Right renal cortex interstitium (tissue), 3 donors: ENCODE measurements at regions not wholly inside any gene's neighbourhood (a gene's known extent, or its start where the extent isn't known, plus 50 kb on each side); places are given as distances from the start of the nearest gene placed in this dataset.

Source experiments
- DNase-seq, 3 donors: peaks; one replicate each; pipeline ENCODE4 v3.0.0-alpha.2; 2013; ENCODE audit warnings: low read depth in 3 of 3, low spot score in 2 of 3

DNA sequence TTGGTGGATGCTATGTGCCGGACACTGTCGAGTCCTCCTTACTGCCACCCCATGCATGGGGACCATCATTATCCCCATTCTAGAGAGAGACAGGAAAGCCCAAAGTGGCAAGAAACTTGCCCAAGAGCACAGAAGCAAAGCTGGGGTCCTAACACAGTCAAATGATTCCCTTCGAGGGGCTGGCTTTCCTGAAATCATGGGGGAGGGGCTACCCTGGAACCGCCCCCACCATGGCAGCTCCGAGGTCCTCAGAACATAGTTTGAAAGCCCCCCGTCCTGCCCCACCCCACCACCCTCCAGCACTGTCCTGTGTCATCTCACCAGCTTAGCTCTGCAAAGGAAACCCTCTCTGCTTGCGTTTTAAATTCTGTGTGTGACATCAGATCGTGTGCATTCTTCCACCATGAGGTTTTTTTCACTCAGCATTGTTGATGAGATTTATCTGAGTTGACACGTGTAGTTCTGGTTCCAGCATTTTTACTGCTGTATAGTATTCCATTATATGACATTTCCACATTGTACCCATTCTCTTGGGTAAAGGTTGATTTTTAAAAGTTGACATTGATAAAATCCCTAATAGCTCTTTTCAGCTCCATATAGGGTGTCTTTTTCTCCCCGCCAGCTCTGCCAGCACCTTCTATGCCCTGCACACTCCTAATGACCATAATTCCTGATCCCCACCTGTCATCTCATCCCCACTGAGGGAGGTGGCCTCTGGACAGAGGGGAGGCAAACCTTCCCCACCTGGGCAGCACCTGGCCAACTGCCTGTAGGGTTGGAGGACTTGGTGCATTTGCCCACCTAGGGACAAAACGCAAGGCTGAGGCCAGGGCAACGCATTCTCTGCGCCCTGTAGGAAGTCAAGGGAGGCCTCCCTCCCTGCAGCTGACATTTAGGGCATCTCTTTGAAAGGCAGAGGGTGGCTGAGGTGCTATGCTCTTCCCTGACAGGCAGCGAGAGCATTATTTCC lies 100.2 kb upstream of the GPR26 start:
- DNase-seq: no peak

DNA sequence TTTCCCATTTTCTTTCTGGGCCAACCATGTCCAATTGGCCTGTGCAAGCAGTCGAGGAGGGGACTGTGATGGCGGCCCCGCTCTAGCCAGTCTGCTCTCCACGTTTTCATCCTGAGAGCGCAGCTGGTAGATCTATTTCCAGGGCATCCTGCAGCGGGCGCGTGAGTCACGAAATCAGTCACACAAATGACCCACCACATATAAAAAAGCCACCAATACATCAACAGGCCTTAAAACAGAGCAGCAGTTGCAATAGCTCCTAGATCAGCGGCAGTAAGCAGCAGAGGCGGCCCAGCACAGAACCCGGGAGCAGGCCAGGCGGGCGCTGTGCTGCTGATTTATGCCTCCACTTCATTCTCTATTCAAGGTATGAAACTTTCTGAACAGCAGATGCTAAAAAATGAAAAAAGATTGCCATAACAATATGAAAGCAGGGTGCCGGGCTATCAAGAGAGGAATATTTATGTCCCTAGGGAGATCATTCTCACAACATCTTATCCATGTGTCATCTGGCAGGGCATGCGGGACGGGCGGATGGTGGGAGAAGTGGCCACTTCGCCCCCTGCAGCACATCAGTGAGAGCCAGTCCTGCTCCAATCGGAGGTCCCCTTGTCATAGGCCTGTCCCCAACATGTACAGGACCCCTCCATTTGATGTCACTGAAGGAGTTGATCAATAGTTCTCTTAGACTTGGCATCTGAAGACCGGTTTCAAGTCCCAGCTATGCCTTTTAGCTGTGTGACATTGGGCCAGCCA lies 98.0 kb upstream of the GPR26 start:
- no peak for DNase-seq

DNA sequence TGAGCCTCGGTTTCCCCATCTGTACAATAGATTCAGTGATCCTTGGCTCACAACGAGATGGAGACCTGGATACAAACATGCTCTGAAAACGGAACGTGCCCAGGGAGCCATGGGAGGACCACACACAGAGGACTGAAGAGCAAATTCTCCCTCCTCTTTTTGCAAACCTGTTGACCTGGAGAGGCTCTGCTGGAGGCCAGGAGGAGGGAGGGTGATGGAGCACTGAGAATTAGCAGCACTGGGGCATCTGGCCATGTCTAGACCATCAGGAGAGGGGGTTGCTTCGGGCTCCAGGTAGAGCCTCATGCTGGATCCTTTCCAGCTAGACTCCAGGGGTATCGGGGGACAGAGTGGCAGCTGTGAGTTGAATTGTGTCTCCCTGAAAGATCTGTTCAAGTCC lies 97.4 kb upstream of the GPR26 start:
- DNase-seq: no peak

DNA sequence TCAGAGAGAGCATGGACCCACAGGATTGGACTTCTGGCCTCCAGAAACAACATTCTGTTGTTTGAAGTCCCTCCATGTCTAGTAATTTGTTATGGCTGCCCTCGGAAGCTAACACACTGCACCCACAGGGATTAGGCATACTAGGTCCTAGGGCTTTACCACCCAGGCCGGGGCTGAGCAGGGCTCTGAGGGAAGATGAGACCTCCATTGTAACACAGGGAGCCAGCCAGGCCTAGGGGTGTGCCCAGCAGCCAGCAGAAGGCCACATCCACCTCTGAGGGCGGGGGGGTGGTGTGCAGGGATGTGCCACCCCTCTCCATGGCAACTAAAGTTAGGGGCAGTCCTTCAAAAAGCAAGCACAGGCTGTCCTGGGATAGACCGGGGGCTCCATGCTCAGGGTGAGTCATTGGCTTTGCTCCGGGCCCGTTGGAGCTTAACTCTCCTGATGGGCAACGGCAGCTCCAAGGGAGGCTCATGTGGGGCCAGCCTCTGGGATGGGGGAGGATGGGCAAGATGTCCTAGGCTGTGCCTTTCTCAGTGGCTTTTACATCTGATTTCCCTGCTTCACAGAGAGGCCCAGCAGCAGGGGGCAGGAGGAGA lies 96.6 kb upstream of the GPR26 start:
- DNase-seq: no peak

DNA sequence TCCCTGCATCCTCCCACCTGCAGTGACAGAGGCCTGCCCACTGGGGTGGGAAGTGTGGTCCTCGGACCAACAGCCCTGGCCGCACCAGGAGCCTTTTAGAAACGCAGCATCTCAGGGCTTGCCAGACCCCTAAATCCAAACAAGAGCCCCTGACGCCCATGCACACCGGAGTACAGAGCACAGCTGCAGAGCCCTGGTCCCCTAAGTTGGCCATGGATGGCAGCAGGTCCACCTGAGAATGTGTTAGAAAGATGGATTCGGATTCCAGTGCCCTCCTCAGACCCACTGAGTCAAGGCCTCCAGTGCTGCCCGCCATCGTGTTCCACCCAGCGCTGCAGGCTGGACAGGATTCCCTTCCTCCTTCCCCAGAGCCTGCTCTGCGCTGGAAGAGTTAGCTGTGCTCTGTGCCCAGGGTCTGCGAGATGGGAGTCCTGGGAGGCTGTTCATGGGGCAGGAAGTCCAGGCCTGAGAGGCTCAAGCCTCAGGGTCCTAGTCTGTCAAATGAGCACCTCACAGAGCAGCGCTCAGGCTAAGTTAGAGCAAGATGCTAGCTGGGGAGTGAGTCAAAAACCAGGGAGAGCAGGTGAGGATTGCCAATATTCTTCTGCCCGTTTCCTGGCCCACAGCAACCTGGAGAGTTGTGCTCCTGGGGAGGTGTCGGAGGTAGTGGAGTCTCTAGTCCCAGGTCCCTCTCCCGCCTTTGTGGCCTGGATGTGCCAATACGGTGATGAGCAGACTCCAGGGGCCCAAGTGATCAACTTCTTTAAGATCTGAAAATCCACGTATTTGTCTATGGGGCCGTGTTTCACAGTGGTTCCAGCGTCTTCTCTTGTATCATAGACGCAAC lies 95.9 kb upstream of the GPR26 start:
- DNase-seq: no peak

DNA sequence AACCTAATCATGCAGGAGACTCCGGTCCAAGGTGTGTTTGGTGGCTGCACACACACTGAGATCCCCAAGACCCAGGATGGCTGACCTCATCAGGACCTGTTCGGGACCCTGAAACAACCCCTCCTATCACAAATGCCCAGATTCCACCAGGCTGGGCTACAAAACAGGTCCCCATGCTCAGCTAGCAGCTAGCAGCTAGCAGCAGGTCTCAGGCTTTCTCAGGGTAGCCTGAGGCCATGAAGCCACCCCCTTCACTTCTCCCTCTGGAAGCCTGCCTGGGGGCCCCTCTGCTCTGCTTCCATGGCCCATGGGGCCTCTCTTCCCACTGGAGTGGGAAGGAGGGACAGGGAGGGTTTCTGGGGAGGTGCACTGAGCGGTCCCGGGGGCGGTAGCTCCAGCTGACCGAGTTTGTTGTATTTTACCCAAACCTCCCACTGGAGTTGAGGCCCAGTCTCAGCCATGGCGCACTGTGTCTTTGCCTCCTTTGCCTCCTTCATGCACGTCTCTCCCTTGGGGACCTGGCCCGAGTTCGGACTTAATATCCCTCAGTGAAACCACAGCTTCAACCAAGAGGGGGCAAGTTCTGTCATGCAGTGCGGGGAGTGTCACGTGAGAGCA lies 95.1 kb upstream of the GPR26 start:
- DNase-seq: no peak

DNA sequence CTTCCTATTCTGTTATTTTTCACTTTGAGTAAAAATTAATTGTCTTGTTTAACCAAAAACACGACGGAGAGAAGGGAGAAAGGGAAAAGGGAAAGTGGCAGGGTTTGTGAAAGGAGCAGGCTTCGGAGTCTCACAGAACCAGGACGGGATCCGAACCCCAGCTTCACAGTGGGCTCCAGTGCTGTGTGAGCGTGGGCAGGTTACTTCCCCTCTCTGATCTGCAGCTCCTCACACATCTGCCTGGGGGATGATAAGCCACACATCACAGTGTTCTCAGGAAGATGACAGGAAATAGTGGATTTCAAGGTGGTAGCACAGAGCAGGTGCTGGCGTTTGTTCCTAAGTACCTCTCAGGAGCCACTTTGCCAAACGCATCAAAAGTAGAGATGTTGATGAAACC lies 94.2 kb upstream of the GPR26 start:
- DNase-seq: no peak

DNA sequence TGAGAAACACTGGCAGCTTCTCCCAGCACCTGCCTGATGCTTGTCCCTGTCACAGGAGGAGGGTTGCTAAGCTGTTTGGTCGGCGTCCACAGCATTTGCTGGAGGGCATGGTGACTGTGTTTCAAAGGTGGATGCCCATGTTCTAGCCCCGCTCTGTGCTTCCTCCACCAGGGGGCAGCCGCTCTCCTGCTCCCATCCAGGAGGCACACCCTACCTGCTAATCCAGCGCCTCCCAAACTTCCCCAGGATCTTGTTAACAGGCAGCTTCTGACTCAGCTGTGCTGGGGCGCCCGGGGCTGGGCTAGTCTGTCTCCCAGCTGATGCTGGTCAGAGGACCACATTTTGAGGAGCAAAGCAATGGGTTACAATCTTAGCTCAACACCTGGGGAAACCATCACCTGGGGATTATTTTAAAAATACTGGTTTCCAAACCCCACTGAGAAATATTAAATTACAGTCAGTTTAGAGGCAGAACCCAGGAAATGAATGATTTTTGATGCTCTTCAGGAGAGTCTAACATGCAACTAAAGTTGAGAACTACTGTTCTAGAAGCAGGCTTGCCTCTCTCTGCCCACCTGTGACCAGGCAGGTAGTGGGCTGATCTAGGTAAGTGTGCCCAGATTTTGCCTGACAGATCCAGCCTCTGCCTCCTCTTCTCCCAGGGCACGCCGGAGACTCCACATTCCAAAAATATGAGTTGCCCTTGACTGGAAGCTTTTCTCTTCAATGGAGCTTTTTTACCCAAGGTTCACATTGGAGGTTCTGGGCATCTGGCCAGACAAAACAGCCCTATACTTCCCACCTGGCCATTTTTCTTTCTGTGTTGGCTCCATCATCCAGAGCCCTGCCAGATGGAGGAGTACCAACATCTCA lies 92.7 kb upstream of the GPR26 start:
- no peak for DNase-seq

DNA sequence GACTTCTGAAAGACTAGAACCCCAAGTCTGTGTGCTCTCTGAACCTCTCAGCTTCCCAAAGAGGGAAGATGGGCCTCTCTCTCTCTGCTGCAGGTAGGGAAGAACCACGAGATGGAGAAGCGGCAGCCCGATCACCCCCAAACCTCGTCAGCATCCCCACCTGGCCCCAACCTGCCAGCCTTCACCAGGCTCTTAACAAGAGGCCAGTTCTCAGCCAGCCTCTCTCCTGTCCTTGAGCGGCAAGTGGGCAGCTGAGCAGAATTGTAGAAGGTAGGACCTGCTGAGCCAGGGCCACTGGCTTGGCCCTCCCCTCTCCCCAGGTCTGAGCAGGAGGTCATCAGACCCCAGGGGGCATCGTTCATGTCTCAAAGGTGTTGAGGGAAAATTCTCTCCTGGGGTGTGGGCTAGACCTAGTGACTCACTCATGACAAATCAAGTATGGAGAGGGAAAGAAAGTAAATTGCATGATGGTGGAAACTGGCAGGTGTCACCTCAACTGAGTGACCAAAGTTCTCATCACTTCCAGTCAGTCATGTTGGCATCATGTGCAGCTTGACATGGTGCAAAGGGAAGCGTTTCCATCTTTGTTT lies 92.0 kb upstream of the GPR26 start:
- DNase-seq: no peak

DNA sequence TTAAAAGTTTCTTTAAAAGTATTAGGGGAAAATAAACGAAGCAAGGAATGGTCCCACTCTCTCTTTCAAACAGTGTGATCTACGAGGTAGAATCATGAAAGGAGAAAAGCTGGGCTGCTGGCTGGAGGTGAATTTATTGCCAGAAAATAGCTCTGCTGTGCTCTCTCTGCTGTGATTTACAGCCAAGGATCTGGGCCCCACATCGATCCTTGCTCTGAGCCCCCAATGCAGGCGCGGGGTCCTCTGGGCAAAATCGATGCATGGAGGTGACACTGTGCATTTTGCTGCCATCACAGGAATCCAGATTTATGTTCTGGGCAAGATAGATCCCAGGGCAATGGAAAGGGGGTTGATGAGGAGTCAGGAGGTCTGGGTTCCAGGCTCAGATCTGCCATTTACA lies 91.0 kb upstream of the GPR26 start:
- no peak for DNase-seq

DNA sequence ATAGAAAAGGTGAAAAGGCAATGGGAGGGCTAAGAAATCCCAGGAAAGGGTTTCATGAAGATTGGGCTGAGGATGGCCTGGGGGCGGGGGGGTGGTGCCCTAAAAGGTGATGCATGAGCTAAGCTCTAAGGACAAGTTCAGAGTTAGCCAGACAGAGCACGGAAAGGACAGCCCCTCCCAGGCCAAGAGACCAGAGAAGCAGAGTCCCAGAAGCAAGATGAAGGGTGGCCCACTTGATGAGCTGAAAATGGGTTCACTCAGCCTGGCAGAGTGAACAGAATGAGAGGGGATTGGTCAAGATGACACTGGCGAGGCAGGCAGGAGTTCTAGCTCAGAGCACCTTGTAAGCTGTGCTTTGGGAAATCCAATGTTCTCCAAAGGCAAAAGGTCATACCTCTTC lies 89.4 kb upstream of the GPR26 start:
- DNase-seq: no peak

DNA sequence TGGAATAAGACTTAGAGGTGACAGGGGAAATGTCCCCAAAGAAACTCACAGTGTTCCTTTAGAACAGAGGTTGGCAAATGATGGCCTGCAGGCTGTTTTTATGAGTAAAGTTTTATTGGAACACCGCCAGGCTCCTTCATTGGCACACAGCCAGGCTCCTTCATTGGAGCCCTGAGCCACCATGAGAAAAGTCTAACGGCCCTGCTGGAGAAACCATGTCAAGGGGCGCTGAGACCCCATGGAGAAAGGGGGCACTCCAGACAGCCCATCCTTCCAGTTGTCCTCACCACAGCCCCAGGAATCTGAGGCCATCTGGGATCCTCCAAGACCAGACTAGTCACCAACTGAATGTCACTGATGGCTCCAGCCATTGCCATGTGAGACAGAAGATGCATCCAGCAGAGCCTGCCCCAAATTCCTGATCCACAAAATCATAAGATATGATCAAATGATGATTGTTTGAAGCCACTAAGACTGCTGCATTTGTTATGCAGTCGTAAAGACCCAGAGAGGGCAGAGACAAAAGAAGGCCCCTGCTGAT lies 88.2 kb upstream of the GPR26 start:
- DNase-seq: no peak

DNA sequence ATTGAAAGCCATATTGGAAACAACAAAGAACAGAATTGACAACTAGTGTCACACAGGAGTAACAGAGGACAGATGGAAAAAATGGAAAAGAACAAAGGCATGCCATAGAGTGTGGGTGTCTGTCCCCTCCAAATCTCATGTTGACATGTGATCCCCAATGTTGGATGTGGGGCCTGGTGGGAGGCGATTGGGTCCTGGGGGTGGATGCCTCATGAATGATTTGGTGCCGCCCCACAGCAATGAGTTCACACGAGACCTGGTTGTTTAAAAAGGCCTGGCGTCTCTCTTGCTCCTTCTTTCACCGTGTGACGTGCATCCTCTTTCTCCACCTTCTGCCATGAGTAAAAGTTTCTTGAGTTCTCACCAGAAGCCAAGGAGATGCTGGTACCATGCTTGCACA lies 87.4 kb upstream of the GPR26 start:
- DNase-seq: no peak

DNA sequence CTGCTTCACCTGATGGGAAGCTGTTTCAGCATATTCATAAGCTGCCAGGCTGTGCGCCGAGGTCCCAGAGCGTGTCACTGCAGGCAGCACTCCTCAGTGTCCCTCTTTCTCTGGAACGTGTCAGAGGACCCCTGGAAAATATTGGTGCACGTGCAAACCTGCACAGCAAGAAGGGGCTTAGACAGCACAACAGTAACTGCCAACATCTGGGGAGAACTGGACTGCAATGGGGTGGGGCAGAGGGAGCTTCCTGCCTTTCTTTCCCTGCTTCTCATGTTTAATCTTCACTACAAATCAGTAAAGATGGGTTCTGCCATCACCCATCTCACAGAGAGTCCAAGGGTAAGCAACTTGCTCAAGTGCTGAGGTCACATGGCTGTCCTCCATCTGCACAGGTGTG lies 86.5 kb upstream of the GPR26 start:
- DNase-seq: no peak

DNA sequence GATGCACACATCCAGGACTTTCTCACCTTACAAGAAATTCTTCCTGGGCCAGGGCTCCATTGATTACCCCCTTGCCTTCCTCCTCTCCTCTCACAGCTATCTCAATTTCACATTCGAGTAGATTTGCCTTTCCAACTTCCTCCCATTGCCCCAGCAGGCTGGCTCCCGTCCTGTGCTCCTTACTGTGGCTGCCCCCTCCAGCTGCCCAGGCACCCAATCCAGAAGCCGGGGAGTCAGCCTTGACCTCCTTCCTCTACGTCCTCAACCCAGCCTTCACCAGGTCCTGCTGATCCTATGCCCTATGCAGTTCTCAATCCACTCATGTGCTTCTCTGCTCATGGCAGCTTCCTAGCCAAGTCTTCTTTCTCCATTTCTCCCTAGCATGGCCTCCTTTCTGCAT lies 85.7 kb upstream of the GPR26 start:
- DNase-seq: no peak

DNA sequence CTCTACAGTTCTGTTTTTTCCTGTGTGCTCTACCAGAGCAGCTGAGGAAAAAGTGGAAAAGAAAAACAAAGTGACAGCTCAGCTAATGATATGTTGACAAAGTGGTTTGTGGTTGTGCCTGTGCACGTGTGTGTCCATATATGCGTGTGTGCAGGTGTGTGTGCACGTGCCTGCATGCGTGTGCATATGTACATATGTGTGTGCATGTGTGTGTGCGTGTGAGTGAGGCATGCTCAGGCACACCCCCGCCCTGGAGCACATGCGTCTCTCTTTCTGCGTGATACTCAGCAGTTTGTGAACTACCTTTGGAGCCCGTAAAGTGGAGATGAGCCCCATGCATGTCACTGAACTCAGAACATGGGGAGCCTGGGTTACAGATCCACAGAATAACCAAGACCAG lies 84.5 kb upstream of the GPR26 start:
- no peak for DNase-seq

DNA sequence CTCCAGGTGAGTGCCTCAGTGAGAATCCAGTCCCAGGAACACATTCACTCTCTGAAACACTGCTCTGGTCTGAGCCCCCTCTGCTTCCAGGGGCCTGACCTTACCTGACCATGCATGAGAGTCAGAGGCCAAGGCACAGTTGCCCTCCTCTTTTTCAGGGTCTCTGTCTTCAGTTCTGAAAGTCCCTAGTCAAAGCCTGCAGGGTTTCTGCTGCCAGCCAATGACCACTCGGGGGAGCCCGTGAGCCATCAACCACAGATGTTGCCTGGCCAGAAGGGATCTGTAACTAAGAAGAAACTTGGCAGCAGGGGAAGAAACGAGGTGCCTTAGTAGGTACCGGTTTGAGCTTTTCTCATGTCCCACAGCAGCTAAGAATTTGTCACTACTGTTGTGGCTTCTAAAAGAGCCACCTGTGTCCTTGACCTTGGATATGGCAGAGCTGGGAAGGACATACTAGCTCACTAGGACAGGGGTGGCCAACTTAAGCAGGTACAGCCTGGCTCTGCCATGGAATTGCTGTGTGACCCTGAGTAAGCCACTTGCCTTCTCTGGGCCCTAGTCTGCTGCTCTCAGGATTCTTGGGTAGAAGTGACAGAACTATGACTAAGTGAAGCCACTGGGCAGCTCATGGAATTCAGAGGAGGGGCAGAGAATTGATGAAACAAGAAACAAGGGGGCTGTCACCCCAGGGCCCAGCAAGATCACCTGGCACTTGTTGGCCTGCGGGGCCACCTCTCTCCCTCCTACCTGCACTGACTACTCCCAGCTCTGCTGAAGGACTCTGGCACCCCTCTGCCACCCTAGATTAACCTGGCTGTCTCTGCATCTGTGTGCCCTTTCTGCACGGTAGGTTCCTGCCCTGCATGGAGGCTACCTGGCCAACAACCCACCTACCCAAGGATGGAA lies 83.8 kb upstream of the GPR26 start:
- DNase-seq: peak; percentile 40 to 60 (median 42)
